Small intestine (tissue), 7 donors: ENCODE measurements at regions not wholly inside any gene's neighbourhood (a gene's known extent, or its start where the extent isn't known, plus 50 kb on each side); places are given as distances from the start of the nearest gene placed in this dataset.

Source experiments
- DNase-seq, 2 donors: peaks; one replicate each; pipeline versions ENCODE4 v3.0.0 to v3.0.0-alpha.2; 2013
- FAIRE-seq: peaks from 2 replicates; lab custom pipeline; 2012; peaks lifted over from hg19 to GRCh38; lab: Jason Lieb, UNC
- H3K27ac ChIP-seq, 3 donors: one replicate each; pipeline ENCODE4 v1.5.1; 2013; ENCODE audit warnings: low read length in 2 of 3, mild to moderate bottlenecking in 2 of 3, control low read depth in 1 of 3, inconsistent platforms in 1 of 3, low read depth in 1 of 3, moderate library complexity in 1 of 3
- H3K27me3 ChIP-seq, 3 donors: one replicate each; pipeline ENCODE4 v1.6.1; 2013; ENCODE audit warnings: low read length in 3 of 3, inconsistent platforms in 1 of 3; ENCODE audit not compliant: control insufficient read depth in 3 of 3, insufficient read depth in 3 of 3
- H3K36me3 ChIP-seq, 3 donors: one replicate each; pipeline ENCODE4 v1.6.1; 2013; ENCODE audit warnings: low read length in 3 of 3, inconsistent platforms in 1 of 3, low read depth in 1 of 3, mild to moderate bottlenecking in 1 of 3, moderate library complexity in 1 of 3; ENCODE audit not compliant: control insufficient read depth in 3 of 3, insufficient read depth in 2 of 3
- H3K4me1 ChIP-seq, 3 donors: one replicate each; pipeline ENCODE4 v1.6.1; 2013; ENCODE audit warnings: low read length in 2 of 3, inconsistent platforms in 1 of 3, low read depth in 1 of 3, mild to moderate bottlenecking in 1 of 3, moderate library complexity in 1 of 3; ENCODE audit not compliant: control insufficient read depth in 3 of 3, insufficient read depth in 2 of 3
- H3K4me3 ChIP-seq, 3 donors: one replicate each; pipeline ENCODE4 v1.5.1; 2013; ENCODE audit warnings: low read length in 3 of 3, control low read depth in 1 of 3, inconsistent platforms in 1 of 3, low read depth in 1 of 3, mild to moderate bottlenecking in 1 of 3, moderate library complexity in 1 of 3
- H3K9me3 ChIP-seq, 2 donors: one replicate each; pipeline ENCODE4 v1.6.1; 2013; ENCODE audit warnings: low read depth in 1 of 2, low read length in 1 of 2; ENCODE audit not compliant: control insufficient read depth in 2 of 2, insufficient read depth in 1 of 2
- WGBS, 3 donors: extraction: QIAGEN DNeasy Blood & Tissue Kit; methylation state at CpG; one replicate each; pipeline ENCODE4 v1.1.7; 2013; 5-methylcytosine and 5-hydroxymethylcytosine counted together
- donor health status: healthy with polysubstance abuse.
- donor health status: control.
- donor health status: control.
- donor health status: Bipolar disorder and iron deficiency.
- donor health status: healthy.

DNA sequence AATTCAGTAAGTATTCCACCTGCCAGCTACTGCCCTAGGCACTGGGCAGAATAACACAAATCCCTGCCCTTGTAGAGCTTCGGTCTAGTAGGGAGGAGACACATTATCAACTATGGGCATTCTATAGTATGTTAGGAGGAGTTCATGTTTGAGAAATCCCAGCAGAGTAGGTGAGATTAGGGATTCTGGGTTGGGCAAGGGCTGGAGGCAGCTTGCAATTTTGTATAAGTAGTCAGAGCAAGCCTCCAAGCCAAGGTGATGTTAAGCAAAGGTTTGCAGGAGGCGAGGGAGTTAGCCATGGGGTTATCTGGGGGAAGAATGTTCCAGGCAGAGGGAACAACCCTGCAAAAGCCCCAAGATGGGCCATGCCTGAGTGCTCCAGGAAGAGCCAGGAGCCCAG, 187.9 kb upstream of the HS6ST1 start:
- 74 to 96% (median 93%) methylated on average over 2 of the region's 2 CpGs for WGBS, 3 donors
- Histone ChIP-seq H3K36me3 (no peaks in the 10 kb centered on the region), H3K27me3 (no peaks in the 10 kb centered on the region), H3K4me3 (no peak overlapping the region), H3K9me3 (no peaks in the 10 kb centered on the region), H3K4me1 (no peaks in the 10 kb centered on the region), H3K27ac (no peak overlapping the region)
- FAIRE-seq (no peak), DNase-seq (no peak)

DNA sequence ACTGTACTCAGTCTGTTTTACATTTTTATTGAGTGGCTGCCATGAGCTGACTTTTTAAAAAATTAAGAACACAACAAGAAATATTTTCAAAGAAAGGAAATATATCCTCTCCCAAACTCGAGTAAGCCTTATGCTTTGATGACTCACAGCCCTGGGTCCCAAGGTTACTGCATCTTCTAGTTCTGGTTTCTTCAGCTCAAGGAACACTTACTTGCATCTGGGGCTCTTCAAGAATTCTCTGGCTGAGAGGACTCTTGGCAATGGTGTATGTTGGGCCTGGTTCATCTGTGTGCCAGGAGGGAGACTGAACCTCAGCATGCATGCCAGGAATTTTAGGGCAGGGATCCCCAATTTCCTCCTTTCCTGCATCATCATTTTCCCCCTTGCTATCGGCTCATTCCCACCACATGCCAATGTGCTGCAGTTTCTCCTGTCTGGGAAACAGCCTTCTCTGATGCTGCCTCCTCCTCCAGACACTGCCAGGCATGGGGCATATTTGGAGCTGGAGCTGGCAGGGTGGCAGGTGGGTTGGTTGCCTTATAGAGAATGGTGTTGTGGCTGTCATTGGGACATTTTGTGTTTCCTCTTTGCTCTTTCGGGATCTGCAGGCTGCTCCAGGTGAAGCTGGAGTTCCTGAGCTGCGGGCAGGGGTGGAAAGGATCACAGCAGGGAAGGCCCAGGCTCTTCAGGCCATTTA, 192.2 kb upstream of the HS6ST1 start:
- Histone ChIP-seq H3K27me3 (no peaks in the 10 kb centered on the region), H3K4me1 (no peaks in the 10 kb centered on the region), H3K27ac (no peak overlapping the region), H3K9me3 (no peaks in the 10 kb centered on the region), H3K4me3 (no peak overlapping the region), H3K36me3 (no peaks in the 10 kb centered on the region)
- WGBS, 3 donors = 70 to 75% (median 73%) methylated on average over 4 of the region's 4 CpGs
- DNase-seq (no peak), FAIRE-seq (no peak)

DNA sequence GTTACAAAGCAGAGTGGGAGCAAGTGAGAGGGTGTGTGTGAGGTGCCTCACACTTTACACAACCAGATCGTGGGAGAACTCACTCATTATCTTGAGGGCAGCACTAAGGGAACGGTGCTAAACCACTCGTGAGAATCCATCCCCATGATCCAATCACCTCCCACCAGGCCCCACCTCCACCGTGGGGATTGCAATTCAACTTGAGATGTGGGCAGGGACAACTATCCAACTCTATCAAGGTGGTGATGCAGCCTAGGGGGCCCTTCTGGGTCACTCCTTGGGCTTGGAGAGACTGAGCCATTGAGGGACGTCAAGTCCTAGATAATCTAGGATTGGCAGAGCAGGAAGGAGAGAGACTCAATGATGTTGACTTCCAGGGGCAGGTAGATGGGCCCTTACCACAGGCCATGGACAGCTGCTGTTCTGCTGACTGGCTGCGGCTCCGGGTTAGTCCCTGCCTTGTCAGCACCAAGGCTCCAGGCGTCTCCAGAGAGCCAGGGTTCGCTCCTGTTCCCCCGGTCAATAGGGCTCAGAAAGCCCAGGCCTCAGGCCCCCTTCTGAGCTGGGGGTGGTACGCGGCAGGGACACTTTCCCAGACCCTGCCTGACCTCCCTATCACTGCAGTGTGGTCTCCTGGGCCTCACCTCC, 193.2 kb upstream of the HS6ST1 start:
- Histone ChIP-seq H3K4me1 (no peaks in the 10 kb centered on the region), H3K9me3 (no peaks in the 10 kb centered on the region), H3K36me3 (no peaks in the 10 kb centered on the region), H3K27me3 (no peaks in the 10 kb centered on the region), H3K4me3 (no peak overlapping the region), H3K27ac (no peak overlapping the region)
- DNase-seq = no peak
- WGBS, 3 donors = 93 to 95% (median 94%) methylated on average over 12 of the region's 12 CpGs
- no peak for FAIRE-seq

- no peak overlapping the region for H3K27ac ChIP-seq
- DNase-seq (no peak), FAIRE-seq (no peak)
- H3K36me3 ChIP-seq = no peaks in the 10 kb centered on the region
- H3K4me1 ChIP-seq = no peaks in the 10 kb centered on the region
- no peaks in the 10 kb centered on the region for H3K27me3 ChIP-seq
- 67 to 86% (median 78%) methylated on average over 9 of the region's 9 CpGs for WGBS, 3 donors
- no peaks in the 10 kb centered on the region for H3K9me3 ChIP-seq
- no peak overlapping the region for H3K4me3 ChIP-seq
Measured at GRCh38 chr2:128512379-128513115, 193.9 kb upstream of the HS6ST1 start.

- Histone ChIP-seq H3K27me3 (no peaks in the 10 kb centered on the region), H3K36me3 (no peaks in the 10 kb centered on the region), H3K4me3 (no peak overlapping the region), H3K4me1 (no peaks in the 10 kb centered on the region), H3K9me3 (no peaks in the 10 kb centered on the region), H3K27ac (no peak overlapping the region)
- WGBS, 3 donors = 83 to 90% (median 87%) methylated on average over 12 of the region's 12 CpGs
- FAIRE-seq (no peak), DNase-seq (no peak)
Measured at GRCh38 chr2:128513116-128513960, 194.7 kb upstream of the HS6ST1 start.

DNA sequence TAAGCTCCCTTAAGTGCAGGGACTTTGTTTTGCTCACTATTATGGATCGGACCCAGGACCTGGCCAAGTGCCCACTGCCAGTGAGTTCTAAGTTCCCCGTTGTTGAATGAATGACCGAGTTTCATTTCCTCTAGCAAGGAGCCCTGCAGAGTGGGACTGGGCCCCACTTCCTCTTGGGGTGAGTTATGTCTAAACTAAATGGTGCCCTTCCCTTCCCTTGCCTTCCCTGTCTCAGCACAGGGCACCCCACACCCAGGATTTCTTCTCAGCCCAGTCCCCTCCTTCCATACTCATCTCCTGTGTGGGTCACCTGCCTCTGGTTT, 195.3 kb upstream of the HS6ST1 start:
- WGBS, 3 donors = 54 to 64% (median 58%) methylated on average over 3 of the region's 3 CpGs
- DNase-seq (no peak), FAIRE-seq (no peak)

DNA sequence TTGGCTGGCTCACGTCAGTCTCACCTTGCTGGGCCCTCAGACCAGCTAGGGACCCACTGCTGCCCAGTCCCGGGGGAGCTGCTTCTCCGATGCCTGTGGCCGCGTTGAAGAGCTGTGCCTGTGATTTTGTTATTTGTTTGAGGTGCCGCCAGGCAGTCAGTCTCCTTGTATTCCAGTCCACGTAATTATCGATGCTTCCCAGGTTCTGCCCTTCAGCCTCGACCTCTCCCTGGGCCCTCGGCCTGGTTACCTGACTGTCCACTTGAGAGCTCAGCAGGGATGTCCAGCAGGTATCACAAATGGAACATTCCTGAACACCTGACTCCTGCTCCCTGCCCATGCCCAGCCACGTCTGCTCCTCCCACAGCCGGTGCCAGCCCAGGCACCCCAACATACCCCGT, 195.9 kb upstream of the HS6ST1 start:
- Histone ChIP-seq H3K36me3 (no peaks in the 10 kb centered on the region), H3K27me3 (no peaks in the 10 kb centered on the region), H3K4me3 (no peak overlapping the region), H3K9me3 (no peaks in the 10 kb centered on the region), H3K4me1 (no peaks in the 10 kb centered on the region), H3K27ac (no peak overlapping the region)
- FAIRE-seq (no peak), DNase-seq (no peak)
- WGBS, 3 donors = 87 to 94% (median 93%) methylated on average over 13 of the region's 13 CpGs

More for the DNA sequence above, 195.3 kb upstream of the HS6ST1 start:
- H3K4me1 ChIP-seq = no peaks in the 10 kb centered on the region
- H3K27ac ChIP-seq = no peak overlapping the region
- no peaks in the 10 kb centered on the region for H3K36me3 ChIP-seq
- H3K4me3 ChIP-seq = no peak overlapping the region
- no peaks in the 10 kb centered on the region for H3K9me3 ChIP-seq
- H3K27me3 ChIP-seq = no peaks in the 10 kb centered on the region

- Histone ChIP-seq H3K4me1 (no peaks in the 10 kb centered on the region), H3K4me3 (no peak overlapping the region), H3K36me3 (no peaks in the 10 kb centered on the region), H3K9me3 (no peaks in the 10 kb centered on the region), H3K27me3 (no peaks in the 10 kb centered on the region), H3K27ac (no peak overlapping the region)
- 79 to 83% (median 81%) methylated on average over 7 of the region's 7 CpGs for WGBS, 3 donors
- FAIRE-seq (no peak), DNase-seq (no peak)
Measured at GRCh38 chr2:128516938-128517337, 198.3 kb upstream of the HS6ST1 start.
